H9 (cell line): ENCODE measurements at regions not wholly inside any gene's neighbourhood (a gene's known extent, or its start where the extent isn't known, plus 50 kb on each side); places are given as distances from the start of the nearest gene placed in this dataset.

Experiments
- DNase-seq: peaks from one replicate; pipeline ENCODE4 v3.0.0-alpha.2; 2017
- H2AFZ ChIP-seq: one replicate; pipeline ENCODE4 v1.6.1; 2013; ENCODE audit warnings: mild to moderate bottlenecking, low read length, control low read depth, moderate library complexity
- H2AK5ac ChIP-seq: 2 replicates; pipeline ENCODE4 v1.6.1; 2013; ENCODE audit warnings: low read length, control low read depth, mixed read lengths; ENCODE audit not compliant: insufficient read length
- H2BK120ac ChIP-seq: one replicate; pipeline ENCODE4 v1.6.1; 2013; ENCODE audit warnings: low read depth, mild to moderate bottlenecking, low read length, control low read depth, inconsistent platforms; ENCODE audit not compliant: poor library complexity, severe bottlenecking
- H2BK12ac ChIP-seq: 2 replicates; pipeline ENCODE4 v1.6.1; 2013; ENCODE audit warnings: low read length, control low read depth, mixed read lengths, low read depth; ENCODE audit not compliant: insufficient read length
- H2BK15ac ChIP-seq: 2 replicates; pipeline ENCODE4 v1.6.1; 2013; ENCODE audit warnings: low read depth, low read length, control low read depth
- H2BK20ac ChIP-seq: one replicate; pipeline ENCODE4 v1.6.1; 2013; ENCODE audit warnings: low read depth, mild to moderate bottlenecking, low read length, control low read depth, inconsistent platforms; ENCODE audit not compliant: poor library complexity, severe bottlenecking
- H2BK5ac ChIP-seq: 2 replicates; pipeline ENCODE4 v1.6.1; 2013; ENCODE audit warnings: low read length, control low read depth, mixed read lengths; ENCODE audit not compliant: insufficient read length
- H3K14ac ChIP-seq: 2 replicates; pipeline ENCODE4 v1.6.1; 2013; ENCODE audit warnings: low read length, control low read depth; ENCODE audit not compliant: insufficient read depth
- H3K18ac ChIP-seq: 2 replicates; pipeline ENCODE4 v1.6.1; 2013; ENCODE audit warnings: low read depth, mild to moderate bottlenecking, mixed read lengths, low read length, control low read depth; ENCODE audit not compliant: insufficient read length
- H3K23ac ChIP-seq: 2 replicates; pipeline ENCODE4 v1.6.1; 2013; ENCODE audit warnings: low read length, control low read depth, mixed read lengths, low read depth; ENCODE audit not compliant: insufficient read length
- H3K23me2 ChIP-seq: 2 replicates; pipeline ENCODE4 v1.6.1; 2013; ENCODE audit warnings: low read depth, mild to moderate bottlenecking, mixed read lengths, low read length, control low read depth; ENCODE audit not compliant: insufficient read length, poor library complexity, severe bottlenecking
- H3K27ac ChIP-seq: 2 replicates; pipeline ENCODE4 v1.5.1; 2013; ENCODE audit warnings: low read length, control low read depth, mixed read lengths, low read depth; ENCODE audit not compliant: insufficient read length
- H3K27me3 ChIP-seq: 2 replicates; pipeline ENCODE4 v1.6.1; 2013; ENCODE audit warnings: low read length, control low read depth, inconsistent platforms; ENCODE audit not compliant: insufficient read depth
- H3K4ac ChIP-seq: 2 replicates; pipeline ENCODE4 v1.6.1; 2013; ENCODE audit warnings: low read depth, mild to moderate bottlenecking, control low read depth, inconsistent platforms, low read length, moderate library complexity
- H3K4me1 ChIP-seq: 2 replicates; pipeline ENCODE4 v1.6.1; 2013; ENCODE audit warnings: low read length, control low read depth, inconsistent platforms; ENCODE audit not compliant: insufficient read depth
- H3K4me2 ChIP-seq: 2 replicates; pipeline ENCODE4 v1.6.1; 2013; ENCODE audit warnings: low read length, control low read depth, mixed read lengths; ENCODE audit not compliant: insufficient read length, insufficient read depth
- H3K56ac ChIP-seq: 2 replicates; pipeline ENCODE4 v1.6.1; 2013; ENCODE audit warnings: low read depth, mild to moderate bottlenecking, mixed read lengths, low read length, control low read depth; ENCODE audit not compliant: insufficient read length
- H3K79me1 ChIP-seq: 2 replicates; pipeline ENCODE4 v1.6.1; 2013; ENCODE audit warnings: low read depth, mild to moderate bottlenecking, moderate library complexity, low read length, control low read depth, inconsistent platforms; ENCODE audit not compliant: insufficient read depth, poor library complexity, severe bottlenecking
- H3K79me2 ChIP-seq: 2 replicates; pipeline ENCODE4 v1.6.1; 2013; ENCODE audit warnings: low read length, control low read depth, inconsistent platforms; ENCODE audit not compliant: insufficient read depth
- H3K9ac ChIP-seq: 2 replicates; pipeline ENCODE4 v1.6.1; 2013; ENCODE audit warnings: low read length, control low read depth, mixed read lengths; ENCODE audit not compliant: insufficient read length; ENCODE audit errors: extremely low read depth
- H3K9me3 ChIP-seq: one replicate; pipeline ENCODE4 v1.6.1; 2013; ENCODE audit warnings: low read depth, low read length, inconsistent platforms; ENCODE audit not compliant: control insufficient read depth
- H3T11ph ChIP-seq: one replicate; pipeline ENCODE4 v1.6.1; 2013; ENCODE audit warnings: mild to moderate bottlenecking, low read length, control low read depth, inconsistent platforms
- H4K20me1 ChIP-seq: one replicate; pipeline ENCODE4 v1.6.1; 2013; ENCODE audit not compliant: control insufficient read depth, insufficient read length, insufficient read depth
- H4K5ac ChIP-seq: 2 replicates; pipeline ENCODE4 v1.6.1; 2013; ENCODE audit warnings: low read depth, mild to moderate bottlenecking, mixed read lengths, low read length, control low read depth; ENCODE audit not compliant: insufficient read length
- H4K8ac ChIP-seq: replicated peaks from 2 replicates; pipeline ENCODE4 v1.6.1; 2013; ENCODE audit warnings: low read length, control low read depth, mixed read lengths, low read depth; ENCODE audit not compliant: insufficient read length
- H4K91ac ChIP-seq: 2 replicates; pipeline ENCODE4 v1.6.1; 2013; ENCODE audit warnings: low read depth, mild to moderate bottlenecking, moderate library complexity, mixed read lengths, low read length, control low read depth; ENCODE audit not compliant: insufficient read length
- H3K27ac Mint-ChIP-seq, 3 experiments: 2 replicates in 2 of 3; 3 replicates in 1 of 3; pipeline ENCODE4 v1.8.0; 2020 to 2021; ENCODE audit warnings: mixed read lengths in 3 of 3, mild to moderate bottlenecking in 1 of 3, moderate library complexity in 1 of 3
- H3K27me3 Mint-ChIP-seq: 2 replicates; pipeline ENCODE4 v1.8.0; 2021; ENCODE audit warnings: low read depth, mild to moderate bottlenecking, moderate library complexity, mixed read lengths
- H3K36me3 Mint-ChIP-seq, 3 experiments: 2 replicates in 2 of 3; 3 replicates in 1 of 3; pipeline ENCODE4 v1.8.0; 2020 to 2021; ENCODE audit warnings: low read depth in 3 of 3, mixed read lengths in 3 of 3; ENCODE audit not compliant: insufficient read depth in 1 of 3
- H3K4me1 Mint-ChIP-seq, 2 experiments: 2 replicates each; pipeline ENCODE4 v1.8.0; 2020; ENCODE audit warnings: mixed read lengths in 2 of 2
- H3K4me3 Mint-ChIP-seq, 2 experiments: 2 replicates in 1 of 2; 3 replicates in 1 of 2; pipeline ENCODE4 v1.8.0; 2020 to 2021; ENCODE audit warnings: mild to moderate bottlenecking in 2 of 2, mixed read lengths in 2 of 2, moderate library complexity in 1 of 2
- H3K9me3 Mint-ChIP-seq, 2 experiments: 2 replicates in 1 of 2; 3 replicates in 1 of 2; pipeline ENCODE4 v1.8.0; 2020; ENCODE audit warnings: mild to moderate bottlenecking in 2 of 2, mixed read lengths in 2 of 2, moderate library complexity in 1 of 2
- WGBS: extraction: QIAGEN DNeasy Blood & Tissue Kit; methylation state at CpG from one replicate; pipeline ENCODE4 v1.1.7; 2013; ENCODE audit warnings: missing lambda C conversion rate, low lambda C conversion rate, mixed read lengths; ENCODE audit not compliant: insufficient read length; ENCODE audit errors: extremely low coverage; 5-methylcytosine and 5-hydroxymethylcytosine counted together
- TF ChIP-seq, protein P1 (sequence below): fragments of 200-600 bp; sonication (generic); conservative IDR thresholded peaks from 3 replicates; pipeline ENCODE4 v1.8.0; 2021; ENCODE audit warnings: antibody characterized with exemption, mild to moderate bottlenecking

DNA sequence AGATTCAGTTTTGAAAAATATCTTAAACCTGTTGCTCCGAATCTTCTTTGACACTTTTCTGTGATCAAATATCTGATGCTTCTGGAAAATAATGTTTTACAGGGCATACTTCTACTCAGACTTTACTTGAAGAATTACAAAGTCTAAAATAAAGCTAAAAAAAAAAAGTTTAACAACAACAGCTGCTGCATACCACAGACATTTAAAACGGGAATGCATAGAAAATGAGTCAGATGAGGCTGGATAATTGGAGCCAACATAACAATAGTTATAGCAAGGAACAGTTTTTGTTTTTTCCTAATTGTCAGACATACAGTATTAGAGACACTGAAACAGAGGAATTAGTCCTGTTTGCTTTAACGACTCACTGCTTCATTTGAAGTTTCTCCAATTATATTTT lies 1090.2 kb downstream of the SUCLG1 start:
- H3K23me2 ChIP-seq: no peaks in the 10 kb centered on the region
- Mint-ChIP-seq H3K4me1 (no peaks in the 10 kb centered on the region), H3K36me3 (peaks cover 0 to 2% (median 0%) of the 10 kb centered on the region in 3 experiments; a peak in 2 of 7 replicates), H3K4me3 (no peak overlapping the region), H3K9me3 (peaks cover 4 to 5% of the 10 kb centered on the region in 2 experiments; a peak in 4 of 5 replicates), H3K27ac (no peak overlapping the region), H3K27me3 (no peaks in the 10 kb centered on the region; the same call in 1 of the 2 replicates)
- no peak overlapping the region for H2BK20ac ChIP-seq
- TF ChIP-seq, protein P1, sequence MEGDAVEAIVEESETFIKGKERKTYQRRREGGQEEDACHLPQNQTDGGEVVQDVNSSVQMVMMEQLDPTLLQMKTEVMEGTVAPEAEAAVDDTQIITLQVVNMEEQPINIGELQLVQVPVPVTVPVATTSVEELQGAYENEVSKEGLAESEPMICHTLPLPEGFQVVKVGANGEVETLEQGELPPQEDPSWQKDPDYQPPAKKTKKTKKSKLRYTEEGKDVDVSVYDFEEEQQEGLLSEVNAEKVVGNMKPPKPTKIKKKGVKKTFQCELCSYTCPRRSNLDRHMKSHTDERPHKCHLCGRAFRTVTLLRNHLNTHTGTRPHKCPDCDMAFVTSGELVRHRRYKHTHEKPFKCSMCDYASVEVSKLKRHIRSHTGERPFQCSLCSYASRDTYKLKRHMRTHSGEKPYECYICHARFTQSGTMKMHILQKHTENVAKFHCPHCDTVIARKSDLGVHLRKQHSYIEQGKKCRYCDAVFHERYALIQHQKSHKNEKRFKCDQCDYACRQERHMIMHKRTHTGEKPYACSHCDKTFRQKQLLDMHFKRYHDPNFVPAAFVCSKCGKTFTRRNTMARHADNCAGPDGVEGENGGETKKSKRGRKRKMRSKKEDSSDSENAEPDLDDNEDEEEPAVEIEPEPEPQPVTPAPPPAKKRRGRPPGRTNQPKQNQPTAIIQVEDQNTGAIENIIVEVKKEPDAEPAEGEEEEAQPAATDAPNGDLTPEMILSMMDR: no peak
- H2BK15ac ChIP-seq: no peak overlapping the region
- no peak overlapping the region for H3K18ac ChIP-seq
- H4K91ac ChIP-seq: no peak overlapping the region
- H3K56ac ChIP-seq: no peak overlapping the region
- H4K20me1 ChIP-seq: no peaks in the 10 kb centered on the region
- H2BK12ac ChIP-seq: no peak overlapping the region
- no peak overlapping the region for H2AK5ac ChIP-seq
- H3K9me3 ChIP-seq: no peaks in the 10 kb centered on the region
- H3K14ac ChIP-seq: no peak overlapping the region
- no peak overlapping the region for H4K5ac ChIP-seq
- no peak overlapping the region for H3K9ac ChIP-seq
- no peaks in the 10 kb centered on the region for H3K79me2 ChIP-seq
- no CpG with 5 or more reads among the region's 3 CpGs for WGBS
- H4K8ac ChIP-seq: no peak overlapping the region
- H3K23ac ChIP-seq: no peak overlapping the region
- no peak overlapping the region for H3K4me2 ChIP-seq
- no peak overlapping the region for H3T11ph ChIP-seq
- no peaks in the 10 kb centered on the region for H3K27me3 ChIP-seq
- no peaks in the 10 kb centered on the region for H3K4me1 ChIP-seq
- no peak for DNase-seq
- no peak overlapping the region for H2BK120ac ChIP-seq
- no peak overlapping the region for H2BK5ac ChIP-seq
- H3K27ac ChIP-seq: no peak overlapping the region
- no peak overlapping the region for H2AFZ ChIP-seq
- H3K4ac ChIP-seq: no peak overlapping the region
- H3K79me1 ChIP-seq: no peaks in the 10 kb centered on the region
